ENCODE measurements at regions not wholly inside any gene's neighbourhood (a gene's known extent, or its start where the extent isn't known, plus 50 kb on each side); places are given as distances from the start of the nearest gene placed in this dataset.

DNA sequence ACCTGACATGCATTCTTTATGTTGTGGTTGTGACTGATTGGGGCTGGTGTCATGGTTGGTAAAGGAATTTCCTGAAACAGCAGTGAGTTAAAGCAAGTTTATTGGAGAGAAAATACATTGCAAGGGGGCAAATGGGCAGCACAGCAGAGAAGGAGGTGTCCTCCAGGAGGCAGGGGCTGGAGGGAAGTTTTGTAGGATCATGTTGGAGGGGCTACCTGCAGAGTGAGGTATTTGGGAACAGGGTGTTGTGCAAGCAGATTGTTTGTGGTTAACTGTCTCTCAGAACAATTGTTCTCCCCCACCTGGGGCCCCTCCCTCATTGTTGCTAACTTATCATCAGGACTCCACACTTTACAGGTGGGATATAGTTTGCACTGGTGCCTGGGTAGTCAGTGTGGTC, 196.0 kb downstream of the NSUN3 start:
- DNase-seq (ENCODE audit: low read depth), result no peak

DNA sequence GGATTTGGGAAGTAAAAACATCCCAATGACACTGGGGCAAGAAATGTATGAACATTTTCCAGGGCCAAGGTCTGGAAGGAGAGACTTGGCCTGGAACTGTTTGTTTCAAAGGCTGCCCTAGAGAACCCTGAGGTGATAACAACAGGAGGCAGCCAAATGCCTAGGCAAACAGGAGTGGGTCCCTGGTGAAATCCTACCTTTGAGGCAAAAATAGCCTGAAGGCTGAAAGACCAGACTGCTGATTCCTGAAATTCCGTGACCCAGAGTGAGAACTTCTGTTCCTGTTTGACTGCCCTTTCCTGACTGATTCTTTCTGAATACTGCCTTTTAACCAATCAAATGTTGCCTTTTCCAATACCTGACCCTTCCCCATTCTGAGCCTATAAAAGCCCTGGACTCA, 196.4 kb downstream of the NSUN3 start:
- no peak for DNase-seq (ENCODE audit: low read depth)

- peak; percentile 7 for DNase-seq (ENCODE audit: low read depth)
These were observed 206.9 kb downstream of the NSUN3 start for GRCh38 chr3:94269763-94270162.

DNA sequence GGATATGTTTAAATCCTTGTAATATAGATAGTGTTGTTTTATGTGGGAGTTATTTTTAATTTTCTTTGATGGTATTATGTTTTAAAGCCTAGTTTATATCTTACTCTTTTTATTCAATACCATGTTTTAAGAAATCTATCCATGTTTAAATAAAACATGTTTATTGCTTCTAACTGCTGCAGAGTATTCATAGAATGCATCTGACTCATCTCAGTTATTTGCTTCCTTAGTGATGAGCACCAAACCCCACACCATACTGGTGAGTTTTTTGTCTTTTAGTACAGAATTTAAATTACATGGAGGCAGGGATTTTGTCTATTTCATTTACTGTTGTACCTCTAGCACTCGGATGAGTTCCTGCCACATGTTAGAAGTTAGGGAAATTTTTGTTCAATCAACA, 209.2 kb downstream of the NSUN3 start:
- DNase-seq (ENCODE audit: low read depth), result no peak

DNA sequence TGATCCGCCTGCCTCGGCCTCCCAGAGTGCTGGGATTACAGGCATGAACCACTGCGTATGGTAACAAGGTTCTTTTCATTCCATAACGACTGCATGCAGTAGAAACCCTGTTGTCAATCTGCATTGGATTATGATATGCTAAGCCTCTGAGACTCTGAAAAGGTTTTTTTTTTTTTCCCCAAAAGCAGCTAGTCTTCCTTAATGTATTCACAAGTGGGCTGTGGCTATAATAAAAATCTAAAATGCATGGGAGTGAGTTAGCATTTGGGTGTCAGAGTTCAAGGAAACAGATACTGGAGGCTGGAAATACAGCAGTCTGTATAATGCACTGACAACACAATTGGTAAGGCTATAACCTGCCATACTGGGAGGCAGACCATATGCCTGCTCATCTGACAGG, 218.1 kb downstream of the NSUN3 start:
- no peak for DNase-seq (ENCODE audit: low read depth)

DNA sequence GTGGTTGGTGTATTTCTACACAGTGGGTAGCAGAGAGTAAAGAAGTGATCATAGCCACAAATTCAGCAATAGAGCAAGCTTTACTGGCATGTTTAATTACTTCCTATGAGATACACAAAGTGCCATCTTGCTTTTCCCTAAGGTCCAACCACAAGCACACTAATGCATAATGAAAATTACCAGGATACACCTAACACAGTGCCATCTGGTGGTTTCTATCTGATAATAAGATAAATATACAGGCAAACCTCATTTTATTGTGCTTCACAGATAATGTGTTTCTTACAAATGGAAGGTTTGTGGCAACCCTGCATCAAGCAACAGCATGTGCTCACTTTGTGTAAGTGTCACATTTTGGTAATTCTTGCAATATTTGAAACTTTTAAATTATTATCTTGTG, 223.0 kb downstream of the NSUN3 start:
- peak; percentile 30 for DNase-seq (ENCODE audit: low read depth)

GRCh38 chr3:94291686-94292085, 228.8 kb downstream of the NSUN3 start:
- peak; percentile 54 for DNase-seq (ENCODE audit: low read depth)

- DNase-seq (ENCODE audit: low read depth), result no peak
These were observed 229.3 kb downstream of the NSUN3 start for GRCh38 chr3:94292151-94292550.

DNA sequence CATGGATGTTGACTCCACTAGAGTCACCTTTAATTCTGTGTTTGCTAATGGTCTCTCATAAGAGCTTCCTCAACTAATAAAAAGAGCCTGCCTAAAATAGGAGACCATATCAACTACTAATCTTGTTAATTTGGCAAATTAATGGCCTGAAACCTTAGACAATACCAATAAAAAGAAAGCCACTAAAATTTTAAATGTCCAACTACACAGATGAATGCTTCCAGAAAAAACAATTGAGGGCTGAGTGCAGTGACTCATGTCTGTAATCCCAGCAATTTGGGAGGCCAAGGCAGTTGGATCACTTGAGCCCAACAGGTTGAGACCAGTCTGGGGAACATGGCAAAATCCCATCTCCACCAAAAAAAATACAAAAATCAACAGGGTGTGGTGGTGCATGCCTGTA, 230.9 kb downstream of the NSUN3 start:
- peak; percentile 13 for DNase-seq (ENCODE audit: low read depth)

DNA sequence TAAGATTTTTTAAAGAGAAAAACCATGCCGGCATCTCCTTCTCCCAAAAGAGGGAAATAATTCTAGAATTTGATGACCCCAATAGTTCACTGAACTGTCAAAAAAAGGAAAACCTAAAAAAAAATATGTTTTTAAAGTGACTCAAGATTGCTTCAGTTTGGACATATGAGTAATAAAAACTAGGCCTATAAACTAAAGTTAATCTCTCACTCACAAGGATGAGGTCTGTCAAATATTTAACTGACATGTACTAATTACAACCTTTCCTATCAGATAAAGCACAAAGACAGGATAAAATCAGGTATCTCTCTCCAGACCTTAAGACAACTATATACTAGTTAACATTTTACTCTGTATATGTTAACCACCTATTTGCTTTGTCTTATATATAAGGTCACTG, 231.9 kb downstream of the NSUN3 start:
- no peak for DNase-seq (ENCODE audit: low read depth)

DNA sequence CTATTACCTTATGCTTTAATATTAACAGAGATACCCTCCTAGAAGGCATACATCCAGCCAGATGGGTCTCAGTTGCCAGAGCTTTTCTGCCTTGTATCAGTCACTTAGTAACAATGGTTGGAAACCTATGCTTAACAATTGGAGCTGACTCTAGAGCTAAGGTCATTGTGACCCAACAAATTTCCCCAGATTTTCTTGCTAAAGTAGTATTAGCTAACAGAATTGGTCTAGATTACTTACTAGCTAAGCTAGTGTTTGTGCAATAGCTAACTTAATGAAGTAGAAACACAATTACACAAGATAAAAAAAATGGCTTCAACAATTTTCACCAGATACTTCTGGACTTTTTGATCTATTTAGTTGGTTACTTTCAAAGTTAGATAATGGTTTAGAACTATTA, 236.9 kb downstream of the NSUN3 start:
- no peak for DNase-seq (ENCODE audit: low read depth)

GRCh38 chr3:94301366-94301765, 238.5 kb downstream of the NSUN3 start:
- peak; percentile 5 for DNase-seq (ENCODE audit: low read depth)

- no peak for DNase-seq (ENCODE audit: low read depth)
These were observed 240.4 kb downstream of the NSUN3 start for GRCh38 chr3:94303266-94303665.

DNA sequence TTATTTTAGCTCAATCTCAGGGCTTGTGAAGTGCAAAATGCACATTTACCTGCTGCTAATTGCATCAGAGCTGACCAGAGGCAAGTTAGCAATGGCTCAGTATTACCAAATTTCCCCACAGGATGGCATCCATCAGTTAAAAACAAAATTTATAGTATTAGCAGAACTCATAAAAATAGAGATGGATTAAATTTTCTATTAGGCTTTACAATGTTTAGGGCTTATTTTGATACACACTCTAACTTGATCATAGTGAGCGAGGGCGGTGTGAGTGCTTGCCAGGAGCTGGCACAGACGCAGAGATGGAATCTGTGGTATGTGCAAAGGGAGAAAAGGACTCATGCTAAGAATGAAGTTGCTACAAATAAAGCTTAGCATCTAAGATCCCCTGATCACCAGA, 241.0 kb downstream of the NSUN3 start:
- peak; percentile 23 for DNase-seq (ENCODE audit: low read depth)

DNA sequence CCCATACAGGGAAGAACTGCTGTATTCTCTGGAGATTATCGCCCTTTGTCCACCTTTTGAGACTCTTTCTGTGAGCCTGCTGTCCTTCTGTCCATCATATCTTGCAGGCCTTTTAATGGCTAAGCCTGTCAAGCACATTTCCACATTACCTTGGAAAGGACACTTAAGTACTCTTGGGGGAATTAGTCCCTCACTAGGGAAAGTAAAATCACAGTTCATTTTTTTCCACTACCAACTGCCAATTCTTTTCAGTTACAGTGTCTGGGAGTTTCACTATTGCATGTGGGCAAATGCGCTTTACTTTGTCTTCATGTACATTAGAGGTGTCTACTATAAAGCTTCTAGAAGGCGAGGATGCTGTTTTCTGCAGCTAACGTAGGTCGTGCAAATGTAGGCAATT, 242.1 kb downstream of the NSUN3 start:
- DNase-seq (ENCODE audit: low read depth), result no peak

GRCh38 chr3:94305835-94306611, 243.2 kb downstream of the NSUN3 start:
- DNase-seq (ENCODE audit: low read depth), result peak; percentile 22

GRCh38 chr3:94307588-94307987, 244.7 kb downstream of the NSUN3 start:
- DNase-seq (ENCODE audit: low read depth), result no peak

GRCh38 chr3:94308767-94309166, 245.9 kb downstream of the NSUN3 start:
- DNase-seq (ENCODE audit: low read depth), result no peak

DNA sequence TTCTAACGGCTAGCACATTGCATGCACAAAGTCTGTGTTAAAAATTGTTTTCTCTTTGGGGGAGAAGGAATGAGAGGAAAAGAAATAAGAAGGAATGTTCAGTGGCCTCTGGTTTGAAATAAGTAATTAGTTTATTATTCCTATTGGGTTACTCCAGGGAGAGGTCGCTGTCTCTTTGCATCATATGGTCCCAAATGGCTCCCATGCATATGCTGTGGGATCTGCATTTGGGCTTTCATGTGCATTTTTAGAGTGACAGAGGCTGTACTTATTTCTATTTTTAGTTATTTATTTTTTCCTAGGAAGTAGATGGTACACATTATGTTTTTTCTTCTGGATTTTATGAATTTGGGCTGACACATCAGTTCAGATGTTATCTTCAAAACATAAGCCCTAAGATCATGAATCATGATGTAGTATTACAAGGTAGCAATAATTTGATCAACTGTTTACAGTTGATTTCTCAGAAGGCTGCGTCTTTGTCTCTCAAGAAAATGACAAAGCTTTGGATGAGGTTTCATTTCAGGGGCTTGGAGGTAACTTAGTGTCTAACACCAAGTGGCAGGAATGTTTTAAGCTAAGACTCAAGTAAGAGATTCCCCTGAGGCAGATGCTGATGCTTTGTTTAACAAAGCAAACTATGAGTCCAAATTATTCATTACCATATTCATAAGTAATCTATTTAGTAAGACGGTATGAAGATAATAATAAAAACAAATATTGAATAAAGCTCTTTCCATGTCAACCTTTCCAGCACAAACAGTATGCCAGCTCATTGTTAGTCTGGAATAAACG, 247.7 kb downstream of the NSUN3 start:
- no peak for DNase-seq (ENCODE audit: low read depth)

GRCh38 chr3:94311651-94312050, 248.8 kb downstream of the NSUN3 start:
- DNase-seq (ENCODE audit: low read depth), result no peak

DNA sequence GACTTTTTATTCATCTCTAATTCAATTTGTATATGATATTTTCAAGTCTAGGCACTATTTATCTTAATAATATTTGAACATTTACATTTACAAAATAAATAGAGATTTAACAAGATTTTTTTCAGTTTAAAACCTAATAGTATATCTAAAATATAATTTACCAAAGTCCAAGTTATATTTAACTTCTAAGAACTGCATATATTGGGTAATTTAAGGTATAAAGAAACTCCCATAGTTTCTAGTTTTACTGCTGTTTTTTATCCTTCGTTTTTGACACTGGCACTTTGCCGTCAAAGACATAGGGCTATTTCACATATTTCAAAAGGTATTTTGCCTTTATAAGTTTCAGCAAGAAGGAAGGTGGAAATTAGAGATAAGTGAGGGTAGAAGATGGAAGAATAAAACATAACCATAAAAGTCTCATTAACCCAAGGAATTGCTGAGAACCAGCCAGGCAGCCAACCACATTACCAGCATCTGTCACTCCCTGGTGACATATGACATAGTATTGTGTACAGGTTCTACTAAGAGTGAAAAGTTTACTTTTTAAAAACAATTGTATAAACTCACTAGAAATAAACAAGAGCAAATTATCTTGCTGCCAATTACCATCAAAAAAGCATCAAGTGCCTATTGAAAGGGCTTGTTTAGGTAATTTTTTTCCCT, 251.5 kb downstream of the NSUN3 start:
- DNase-seq (ENCODE audit: low read depth), result no peak

- no peak for DNase-seq (ENCODE audit: low read depth)
These were observed 254.2 kb downstream of the NSUN3 start for GRCh38 chr3:94317017-94317416.
